ENCODE measurements at regions not wholly inside any gene's neighbourhood (a gene's known extent, or its start where the extent isn't known, plus 50 kb on each side); places are given as distances from the start of the nearest gene placed in this dataset.
A peak's percentile ranks its signal among the peaks of the same experiment; 100 is the strongest.

- DNase-seq, result no peak
These were observed 1791.8 kb upstream of the WWC1 start for GRCh38 chr5:166499447-166500240.

GRCh38 chr5:166503506-166503905 lies 1787.9 kb upstream of the WWC1 start:
- DNase-seq, result no peak

DNA sequence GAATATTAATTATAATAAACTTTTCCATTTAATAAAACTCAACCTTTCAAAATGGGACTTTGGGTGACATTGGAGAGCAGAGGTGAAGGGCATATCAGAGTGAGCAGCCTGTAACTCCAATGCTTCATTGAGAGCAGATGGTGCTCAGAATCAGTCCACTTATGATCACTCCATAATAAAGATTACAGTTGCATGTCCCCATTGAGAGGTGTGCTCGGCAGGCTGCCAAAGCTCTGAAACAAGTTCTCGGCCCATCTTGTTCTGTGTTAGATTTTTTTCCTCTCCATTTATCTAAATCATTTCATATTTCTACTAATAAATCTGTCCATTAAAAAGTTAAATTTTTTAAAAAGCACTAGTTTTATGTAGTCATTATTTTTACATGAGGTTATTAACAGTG lies 1786.4 kb upstream of the WWC1 start:
- DNase-seq, result no peak

GRCh38 chr5:166505544-166505943 lies 1785.9 kb upstream of the WWC1 start:
- no peak for DNase-seq

- DNase-seq, result no peak
These were observed 1783.5 kb upstream of the WWC1 start for GRCh38 chr5:166507810-166508425.

DNA sequence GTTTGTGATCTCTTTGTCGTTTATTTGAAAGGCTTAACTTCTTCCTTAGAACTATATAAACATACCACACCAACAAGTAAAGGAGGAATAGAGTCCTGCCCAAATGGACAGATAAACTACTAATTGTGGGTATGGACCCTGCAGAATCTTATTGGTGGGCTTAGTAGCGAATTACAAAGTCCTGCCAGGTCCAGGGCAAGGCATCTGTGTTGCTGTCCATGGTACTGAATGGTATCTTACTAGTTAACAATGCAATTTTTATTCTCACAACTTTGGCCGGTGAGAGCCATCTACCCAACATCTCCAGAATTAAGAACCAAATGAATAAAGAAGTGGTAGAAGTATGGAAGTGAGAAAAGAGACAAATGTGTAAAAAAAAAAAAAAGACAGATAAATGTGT lies 1782.4 kb upstream of the WWC1 start:
- DNase-seq, result peak; percentile 0

DNA sequence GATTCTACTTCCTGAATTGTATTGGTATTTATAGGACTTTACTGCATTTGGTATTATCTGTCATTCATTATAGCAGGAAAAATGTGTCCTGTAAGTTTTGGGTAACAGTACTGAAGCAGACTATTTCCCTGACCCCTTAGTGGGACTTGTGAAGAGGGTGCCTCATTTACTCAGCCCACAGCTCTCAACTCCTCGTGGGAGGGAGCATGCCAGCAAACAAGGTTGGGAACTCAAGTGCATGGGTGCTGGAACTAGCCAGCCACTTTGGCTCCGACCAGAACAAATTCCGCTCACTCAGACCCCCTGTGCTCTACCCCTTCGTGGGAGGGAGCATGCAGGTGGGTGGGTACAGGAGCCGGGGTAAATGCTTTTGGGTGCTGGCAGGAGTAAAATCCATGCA lies 1773.5 kb upstream of the WWC1 start:
- no peak for DNase-seq

DNA sequence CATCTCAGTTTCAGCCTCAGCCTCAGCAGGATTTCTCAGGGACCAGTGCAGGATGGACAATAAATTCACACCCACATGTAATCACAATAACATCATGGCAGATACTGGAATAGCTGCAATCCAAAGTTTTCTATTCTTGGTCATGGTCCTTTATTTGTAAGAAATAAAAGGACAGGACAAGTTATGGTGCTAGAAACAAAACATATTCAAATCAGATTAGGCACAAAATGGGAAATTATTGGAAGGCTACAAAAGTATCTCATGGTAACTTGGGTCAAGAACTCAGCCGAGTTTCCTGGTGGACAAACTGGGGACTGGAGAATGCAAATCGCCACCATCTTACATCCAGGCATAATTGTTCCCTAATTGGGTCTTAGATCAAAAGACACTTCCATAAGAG lies 1768.2 kb upstream of the WWC1 start:
- no peak for DNase-seq

DNA sequence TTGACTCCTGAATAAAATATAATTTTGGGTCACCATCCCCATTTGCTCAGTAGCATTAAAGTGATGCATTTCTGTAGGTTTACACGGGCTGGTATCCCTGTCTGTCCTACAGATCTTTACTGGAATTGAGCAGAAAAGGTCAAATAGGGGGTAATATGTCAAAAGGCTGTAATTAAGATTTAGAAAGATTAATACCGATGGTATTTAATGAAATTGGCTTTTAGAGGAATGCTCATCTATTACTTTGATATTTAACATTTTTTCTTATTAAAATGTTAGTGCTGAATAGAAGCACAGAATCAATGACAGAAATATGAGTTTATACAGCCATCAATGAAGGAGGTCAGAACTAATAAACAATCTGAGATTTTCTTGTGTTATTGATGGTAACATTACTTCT lies 1762.2 kb upstream of the WWC1 start:
- DNase-seq, result no peak

- no peak for DNase-seq
These were observed 1758.8 kb upstream of the WWC1 start for GRCh38 chr5:166532456-166533220.

DNA sequence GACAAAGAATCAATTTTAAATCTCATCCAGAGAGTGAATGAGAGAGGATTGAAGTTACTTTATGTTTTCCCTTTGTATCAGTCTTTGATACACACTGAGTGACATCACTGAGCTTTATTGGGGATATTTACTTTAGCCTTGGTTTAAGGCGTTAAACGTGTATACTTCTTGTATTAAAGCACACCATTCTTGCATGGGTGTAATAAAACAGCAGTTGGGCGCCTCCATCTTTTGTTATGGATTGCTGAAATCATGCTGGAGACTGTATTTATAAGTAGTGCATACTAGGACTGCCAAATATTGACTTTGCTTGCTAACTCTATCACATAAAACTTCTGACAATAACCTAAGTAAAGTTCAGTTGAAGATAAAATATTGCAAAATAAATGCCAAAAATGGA lies 1755.8 kb upstream of the WWC1 start:
- no peak for DNase-seq

GRCh38 chr5:166540156-166540555 lies 1751.3 kb upstream of the WWC1 start:
- DNase-seq, result no peak

- DNase-seq, result no peak
These were observed 1740.1 kb upstream of the WWC1 start for GRCh38 chr5:166551384-166551783.

- DNase-seq, result no peak
These were observed 1737.7 kb upstream of the WWC1 start for GRCh38 chr5:166553778-166554177.

DNA sequence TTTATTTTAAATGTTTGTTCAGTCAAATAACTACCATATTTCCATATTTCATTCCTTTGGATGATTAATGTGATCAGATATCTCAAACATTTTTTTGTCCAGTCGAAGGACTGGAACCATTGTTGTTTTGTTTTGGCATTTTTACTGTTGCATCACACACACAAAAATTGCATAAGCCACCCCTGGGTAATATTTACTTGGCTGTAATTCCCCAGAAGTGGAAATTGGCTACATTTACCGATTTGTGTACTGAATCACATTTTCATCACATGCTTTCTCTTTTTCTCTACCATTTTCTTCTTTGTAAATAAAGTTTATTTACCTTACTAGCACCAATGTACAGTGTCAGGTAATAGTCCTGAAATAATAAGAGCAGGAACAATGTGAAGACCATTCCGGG lies 1729.7 kb upstream of the WWC1 start:
- no peak for DNase-seq

DNA sequence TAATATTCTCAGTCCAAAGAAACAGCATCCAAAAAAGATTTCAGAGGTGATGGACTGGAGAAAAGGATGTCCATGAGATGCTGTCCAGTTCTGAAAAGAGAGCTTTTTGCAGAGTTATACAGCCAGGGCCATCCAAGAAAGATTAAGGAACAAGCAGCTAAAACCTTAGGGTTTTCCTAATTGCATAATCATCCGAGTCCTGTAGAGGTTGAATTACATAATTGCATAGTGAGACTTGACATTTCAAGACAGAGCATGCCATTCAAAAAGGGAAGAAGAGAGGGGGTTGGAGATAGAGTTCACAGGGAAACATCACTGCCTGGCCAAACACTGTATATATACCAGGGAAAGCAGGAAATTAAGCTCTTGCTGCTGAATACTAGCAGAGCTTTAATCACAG lies 1729.2 kb upstream of the WWC1 start:
- no peak for DNase-seq

DNA sequence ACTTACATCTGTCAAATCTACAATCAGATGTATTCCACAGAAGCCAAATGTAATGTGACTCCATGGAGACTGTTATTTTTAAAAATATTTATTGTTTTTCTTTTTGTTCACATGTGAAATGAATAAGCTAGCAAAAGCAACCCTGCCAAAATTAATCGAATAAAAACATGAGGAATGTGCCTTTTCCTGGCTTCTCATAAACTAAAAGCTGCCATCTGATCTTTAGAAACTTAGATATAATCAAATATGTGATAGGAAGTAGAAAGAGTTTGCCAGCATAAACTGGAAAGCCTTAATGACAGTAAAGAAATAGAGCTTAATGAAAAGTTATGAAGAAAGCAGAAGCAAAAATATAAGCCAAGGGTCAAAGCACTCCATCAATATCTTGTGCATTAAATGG lies 1724.7 kb upstream of the WWC1 start:
- no peak for DNase-seq

DNA sequence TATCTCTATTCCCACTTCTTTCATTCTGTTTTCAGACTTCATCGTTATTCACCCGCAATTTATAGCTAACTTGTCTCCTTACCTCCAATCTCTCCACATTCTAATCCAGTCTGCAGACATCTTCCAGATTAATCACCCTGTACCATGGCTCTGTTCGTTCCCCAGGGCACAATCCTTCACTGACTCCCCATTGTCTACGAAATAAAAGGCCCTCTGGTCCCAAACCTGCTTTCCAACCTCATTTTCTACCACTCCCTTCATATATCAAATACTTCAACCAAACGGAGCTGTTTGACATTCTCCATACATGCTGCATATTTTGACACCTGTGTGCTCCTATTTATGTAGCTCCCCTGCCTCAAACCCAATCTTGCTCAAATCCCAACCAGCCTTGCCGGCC lies 1720.6 kb upstream of the WWC1 start:
- DNase-seq, result no peak

DNA sequence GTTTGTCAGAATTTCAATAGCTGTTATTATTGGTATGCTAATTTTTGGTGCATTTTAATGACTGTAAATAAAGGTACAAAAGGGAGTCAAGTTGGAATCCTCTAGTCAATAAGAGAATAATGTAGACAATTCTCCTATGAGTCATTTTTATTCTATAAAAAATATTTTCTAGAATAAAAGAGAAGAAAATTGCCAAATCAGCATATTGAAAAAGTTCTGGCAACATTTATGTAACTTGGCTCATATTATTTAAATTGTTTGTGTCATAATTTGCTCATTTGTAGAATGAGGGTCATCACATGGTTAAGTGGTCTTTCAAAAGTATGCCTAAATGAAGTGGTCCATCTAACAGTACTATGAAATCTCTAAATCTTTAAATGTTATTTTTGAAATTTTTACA lies 1719.8 kb upstream of the WWC1 start:
- DNase-seq, result no peak

GRCh38 chr5:166576323-166576722 lies 1715.1 kb upstream of the WWC1 start:
- no peak for DNase-seq

GRCh38 chr5:166581826-166582225 lies 1709.6 kb upstream of the WWC1 start:
- DNase-seq, result no peak

GRCh38 chr5:166582416-166582815 lies 1709.0 kb upstream of the WWC1 start:
- no peak for DNase-seq

DNA sequence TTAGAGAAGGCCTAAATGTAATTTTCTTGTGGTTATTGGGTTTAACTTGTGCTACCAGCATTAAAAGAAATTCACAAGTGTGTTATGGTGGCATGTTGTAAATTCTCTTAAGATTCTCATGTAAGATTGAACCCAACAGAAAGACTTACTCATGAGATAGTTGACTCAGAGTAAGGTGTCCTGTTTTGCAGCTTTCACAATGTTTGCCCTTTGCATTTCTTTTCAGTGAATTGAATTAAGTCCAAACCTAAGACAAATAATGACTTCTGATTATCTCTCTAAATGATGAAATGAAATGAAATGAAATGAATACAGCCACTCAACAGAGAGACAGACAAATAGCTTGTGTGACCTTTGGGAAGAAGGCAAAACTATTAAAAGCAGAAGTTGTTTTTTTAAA lies 1696.9 kb upstream of the WWC1 start:
- DNase-seq, result no peak

Data from dermis blood vessel endothelial cell (primary cell).